ENCODE measurements at regions not wholly inside any gene's neighbourhood (a gene's known extent, or its start where the extent isn't known, plus 50 kb on each side); places are given as distances from the start of the nearest gene placed in this dataset.

- Mint-ChIP-seq H3K4me1 (ENCODE audit: low read depth) (peaks cover 30% of the 10 kb centered on the region), H3K4me3 (peak overlapping the region; percentile 62), H3K27me3 (ENCODE audit: insufficient read depth) (no peaks in the 10 kb centered on the region), H3K27ac (peak overlapping the region; percentile 68), H3K9me3 (no peaks in the 10 kb centered on the region), H3K36me3 (ENCODE audit: low read depth) (no peaks in the 10 kb centered on the region)
- peak; percentile 84 for DNase-seq
- peak; percentile 93 for TF ChIP-seq CTCF (IDR thresholded peaks at IDR 0.05)
Observed at GRCh38 chr6:3990692-3991491, 88.0 kb downstream of the FAM217A start.

- Mint-ChIP-seq H3K4me3 (no peak overlapping the region), H3K9me3 (no peaks in the 10 kb centered on the region), H3K36me3 (ENCODE audit: low read depth) (no peaks in the 10 kb centered on the region), H3K27ac (no peak overlapping the region), H3K27me3 (ENCODE audit: insufficient read depth) (no peaks in the 10 kb centered on the region), H3K4me1 (ENCODE audit: low read depth) (peaks cover 28% of the 10 kb centered on the region)
- no peak for TF ChIP-seq CTCF (IDR thresholded peaks at IDR 0.05)
- no peak for DNase-seq
Observed at GRCh38 chr6:3991941-3992340, 87.0 kb downstream of the FAM217A start.

GRCh38 chr6:3996349-3996748 lies 82.6 kb downstream of the FAM217A start:
- no peak for DNase-seq
- Mint-ChIP-seq H3K27ac (no peak overlapping the region), H3K4me3 (no peak overlapping the region), H3K27me3 (ENCODE audit: insufficient read depth) (no peaks in the 10 kb centered on the region), H3K36me3 (ENCODE audit: low read depth) (no peaks in the 10 kb centered on the region), H3K9me3 (no peaks in the 10 kb centered on the region), H3K4me1 (ENCODE audit: low read depth) (peaks cover 23% of the 10 kb centered on the region)
- no peak for TF ChIP-seq CTCF (IDR thresholded peaks at IDR 0.05)

DNA sequence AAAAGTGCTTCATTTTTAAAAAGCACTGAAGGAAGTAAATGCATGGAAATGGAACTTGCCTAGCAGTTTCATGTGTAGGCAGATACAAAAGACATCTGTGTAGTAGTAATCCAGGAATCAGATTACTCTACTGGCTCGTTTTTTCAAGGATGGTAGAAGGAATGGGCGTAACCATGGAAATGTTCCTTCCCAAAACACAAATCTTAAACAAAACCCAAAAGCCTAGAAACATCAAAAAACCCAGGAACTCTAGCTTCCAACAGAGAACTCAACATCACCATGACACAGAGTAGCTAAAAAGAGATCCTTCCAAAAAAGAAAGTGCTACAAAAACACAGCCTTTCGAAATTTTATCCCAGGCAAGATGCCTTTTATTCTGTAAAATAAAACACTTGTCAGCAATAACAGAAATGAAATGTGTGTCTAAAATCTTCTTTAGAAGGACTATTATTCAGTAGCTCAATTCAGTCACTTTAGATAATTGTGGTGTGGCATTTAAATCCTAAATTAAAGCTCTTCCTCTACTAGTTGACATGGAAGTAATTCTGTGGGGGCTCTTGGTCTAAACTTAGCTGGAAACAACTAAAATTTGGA lies 81.7 kb downstream of the FAM217A start:
- Mint-ChIP-seq H3K4me1 (ENCODE audit: low read depth) (peaks cover 26% of the 10 kb centered on the region), H3K27ac (peak overlapping the region; percentile 74), H3K27me3 (ENCODE audit: insufficient read depth) (no peaks in the 10 kb centered on the region), H3K4me3 (peak overlapping the region; percentile 51), H3K9me3 (no peaks in the 10 kb centered on the region), H3K36me3 (ENCODE audit: low read depth) (no peaks in the 10 kb centered on the region)
- peak; percentile 69 for DNase-seq
- no peak for TF ChIP-seq CTCF (IDR thresholded peaks at IDR 0.05)

GRCh38 chr6:3999800-4000661 lies 78.9 kb downstream of the FAM217A start:
- H3K4me3 Mint-ChIP-seq: no peak overlapping the region
- no peak for DNase-seq
- no peaks in the 10 kb centered on the region for H3K27me3 Mint-ChIP-seq (ENCODE audit: insufficient read depth)
- H3K4me1 Mint-ChIP-seq (ENCODE audit: low read depth): peaks cover 26% of the 10 kb centered on the region
- H3K27ac Mint-ChIP-seq: no peak overlapping the region; the same call in 1 of the 2 replicates
- H3K9me3 Mint-ChIP-seq: no peaks in the 10 kb centered on the region
- no peaks in the 10 kb centered on the region for H3K36me3 Mint-ChIP-seq (ENCODE audit: low read depth)
- no peak for TF ChIP-seq CTCF (IDR thresholded peaks at IDR 0.05)

Measured in HFFc6 (cell line).